Heart left ventricle (tissue), 16 donors: ENCODE measurements at regions not wholly inside any gene's neighbourhood (a gene's known extent, or its start where the extent isn't known, plus 50 kb on each side); places are given as distances from the start of the nearest gene placed in this dataset.
"Not testable (repeated sequence)": the region's sequence is repeated elsewhere in the genome, so short reads cannot be mapped to it uniquely, and the experiment has no call there.

ENCODE experiments used
- ATAC-seq, 4 donors: fragments of 200-7000 bp; cut with Tn5 transposase; one replicate each; pipeline ENCODE4 v1.9.1; 2020 to 2022; ENCODE audit warnings: moderate library complexity in 4 of 4, mild to moderate bottlenecking in 3 of 4, moderate number of reproducible peaks in 1 of 4
- DNase-seq, 5 donors: peaks; one replicate each; pipeline ENCODE4 v3.0.0-alpha.2; 2020
- H3K27ac ChIP-seq, 12 donors: fragments of 200-600 bp; sonication (generic) in 4 of 12; one replicate each; pipeline versions ENCODE4 v1.5.0 to v1.8.0; 2016 to 2022; ENCODE audit warnings: mild to moderate bottlenecking in 2 of 12
- H3K27me3 ChIP-seq, 9 donors: fragments of 200-600 bp; sonication (generic) in 2 of 9; one replicate each; pipeline versions ENCODE4 v1.5.1 to v1.8.0; 2016 to 2022; ENCODE audit warnings: mild to moderate bottlenecking in 3 of 9
- H3K36me3 ChIP-seq, 9 donors: fragments of 200-600 bp; sonication (generic) in 2 of 9; one replicate each; pipeline versions ENCODE4 v1.5.0 to v1.8.0; 2018 to 2022; ENCODE audit warnings: mild to moderate bottlenecking in 2 of 9
- H3K4me1 ChIP-seq, 12 donors: fragments of 200-600 bp; sonication (generic) in 4 of 12; one replicate each; pipeline versions ENCODE4 v1.5.0 to v1.8.0; 2016 to 2022; ENCODE audit warnings: mild to moderate bottlenecking in 3 of 12
- H3K4me3 ChIP-seq, 12 donors: fragments of 200-600 bp; sonication (generic) in 4 of 12; one replicate each; pipeline versions ENCODE4 v1.5.0 to v1.8.0; 2017 to 2022; ENCODE audit warnings: mild to moderate bottlenecking in 9 of 12, moderate library complexity in 4 of 12
- H3K9me3 ChIP-seq, 12 donors: fragments of 200-600 bp; sonication (generic) in 4 of 12; one replicate each; pipeline versions ENCODE4 v1.5.0 to v1.8.0; 2016 to 2022; ENCODE audit warnings: mild to moderate bottlenecking in 1 of 12
- CTCF ChIP-seq, 12 donors: fragments of 200-600 bp; sonication (generic) in 4 of 12; IDR thresholded peaks; one replicate each; pipeline versions ENCODE4 v1.5.0 to v1.8.0; 2018 to 2022; ENCODE audit warnings: antibody characterized with exemption in 12 of 12, mild to moderate bottlenecking in 5 of 12
- POLR2A ChIP-seq, 2 donors: fragments of 450-650 bp; IDR thresholded peaks; one replicate each; pipeline ENCODE4 v1.6.1; 2017; ENCODE audit warnings: antibody characterized with exemption in 2 of 2, mild to moderate bottlenecking in 2 of 2, moderate library complexity in 2 of 2
- WGBS, 4 donors: extraction: QIAGEN DNeasy Blood & Tissue Kit in 2 of 4; methylation state at CpG; one replicate each; pipeline versions ENCODE4 v1.1.5 to v1.1.7; 2013 to 2018; 5-methylcytosine and 5-hydroxymethylcytosine counted together
- intact Hi-C, 10 donors: fragments of 100-400 bp; cut with DNase I; formaldehyde crosslinking; loops; one replicate each; pipeline versions ENCODE4 v1.11.1 to v1.14.2; 2022
- donor health status: ischemic (EF 13 %, LVEDD 7.1; RV severe dilation, severe dysfunction).
- donor health status: healthy with polysubstance abuse.
- donor health status: DM: no; HTN: yes; CAD: no.
- donor health status: DM: no; HTN: no; CAD: no.
- donor health status: ischemic (EF 25% LVEDD 6.9; RV normal size, moderate dysfunction).
- donor health status: ischemic (EF 25% LVEDD 5.7; RV mildly dilated, moderate dysfunction).
- donor health status: healthy.
- donor health status: DM: yes; HTN: yes; CAD: no.
- donor health status: ischemic (EF 35%, LVEDD 5.7; RV mildly dilated, moderate dysfunction).
- donor health status: nonischemic (EF 11% LVEDD 7.7; RV severe dilation, severe dysfunction).
- donor health status: DM: yes; HTN: yes; CAD: no.
- donor health status: PGD.
- donor health status: ischemic (EF 29% LVEDD 5.4; RV normal size, mild dysfunction).
- donor health status: nonischemic (EF 23%, LVEDD 6.1; RV moderate dilation, normal function).

GRCh38 chr6:68196645-68197044 is 438.4 kb upstream of the ADGRB3 start:
- Histone ChIP-seq H3K27me3 (no peaks in the 10 kb centered on the region), H3K9me3 (peaks cover 0 to 28% (median 5%) of the 10 kb centered on the region in 12 donors), H3K4me3 (no peak overlapping the region), H3K4me1 (no peaks in the 10 kb centered on the region), H3K36me3 (no peaks in the 10 kb centered on the region), H3K27ac (no peak overlapping the region)
- DNase-seq = no peak
- no peak for ATAC-seq
- TF ChIP-seq CTCF (IDR thresholded peaks at IDR 0.05) (no peak), POLR2A (IDR thresholded peaks at IDR 0.05) (no peak)
- intact Hi-C loops = no loop called here
- WGBS, 4 donors = 15 to 52% (median 40%) methylated on average over 3 of the region's 3 CpGs

GRCh38 chr6:68195753-68196152 is 439.3 kb upstream of the ADGRB3 start:
- WGBS, 4 donors = 72 to 87% (median 78%) methylated on average over 2 of the region's 2 CpGs

GRCh38 chr6:68194846-68195478 is 440.1 kb upstream of the ADGRB3 start:
- intact Hi-C loops = no loop called here

More at GRCh38 chr6:68195753-68196152, 439.3 kb upstream of the ADGRB3 start:
- H3K27me3 ChIP-seq, DNase-seq, H3K4me1 ChIP-seq, H3K27ac ChIP-seq, ATAC-seq, H3K4me3 ChIP-seq, H3K36me3 ChIP-seq, intact Hi-C loops: not testable (repeated sequence)
- peaks cover 0 to 24% (median 2%) of the 10 kb centered on the region in 12 donors for H3K9me3 ChIP-seq

GRCh38 chr6:68192988-68193387 is 442.1 kb upstream of the ADGRB3 start:
- TF ChIP-seq CTCF (IDR thresholded peaks at IDR 0.05) (no peak), POLR2A (IDR thresholded peaks at IDR 0.05) (no peak)
- DNase-seq = no peak
- intact Hi-C loops = no loop called here
- Histone ChIP-seq H3K4me1 (no peaks in the 10 kb centered on the region), H3K27me3 (no peaks in the 10 kb centered on the region), H3K27ac (no peak overlapping the region), H3K36me3 (no peaks in the 10 kb centered on the region), H3K4me3 (no peak overlapping the region), H3K9me3 (peaks cover 0 to 11% (median 0%) of the 10 kb centered on the region in 12 donors)
- WGBS, 4 donors = 63 to 78% (median 66%) methylated on average over 1 of the region's 1 CpG
- ATAC-seq = no peak

More at GRCh38 chr6:68194846-68195478, 440.1 kb upstream of the ADGRB3 start:
- TF ChIP-seq POLR2A (IDR thresholded peaks at IDR 0.05) (no peak), CTCF (IDR thresholded peaks at IDR 0.05) (no peak)
- Histone ChIP-seq H3K4me3 (no peak overlapping the region), H3K27me3 (no peaks in the 10 kb centered on the region), H3K4me1 (no peaks in the 10 kb centered on the region), H3K9me3 (peaks cover 0 to 16% (median 0%) of the 10 kb centered on the region in 12 donors), H3K36me3 (no peaks in the 10 kb centered on the region), H3K27ac (no peak overlapping the region)
- ATAC-seq = no peak
- no peak for DNase-seq
- WGBS, 4 donors = 74 to 88% (median 75%) methylated on average over 7 of the region's 7 CpGs
